Activated T-cell treated with anti-CD3 and anti-CD28 coated beads for 24 hours (primary cell): ENCODE measurements at regions not wholly inside any gene's neighbourhood (a gene's known extent, or its start where the extent isn't known, plus 50 kb on each side); places are given as distances from the start of the nearest gene placed in this dataset.
"Not testable (repeated sequence)": the region's sequence is repeated elsewhere in the genome, so short reads cannot be mapped to it uniquely, and the experiment has no call there.

Source experiments
- DNase-seq: peaks from one replicate; pipeline ENCODE4 v3.0.0-alpha.2; 2020; ENCODE audit warnings: low read depth

- no peak for DNase-seq
Observed at GRCh38 chr1:22332795-22333499, 118.7 kb upstream of the ZBTB40 start.

GRCh38 chr1:22333516-22334121 lies 118.0 kb upstream of the ZBTB40 start:
- no peak for DNase-seq

- no peak for DNase-seq
Observed at GRCh38 chr1:22334860-22335550, 116.6 kb upstream of the ZBTB40 start.

GRCh38 chr1:22336274-22336673 lies 115.4 kb upstream of the ZBTB40 start:
- DNase-seq = not testable (repeated sequence)

GRCh38 chr1:22336696-22337545 lies 114.7 kb upstream of the ZBTB40 start:
- DNase-seq = not testable (repeated sequence)

- DNase-seq = no peak
Observed at GRCh38 chr1:22338071-22338765, 113.4 kb upstream of the ZBTB40 start.

- DNase-seq = no peak
Observed at GRCh38 chr1:22339237-22339636, 112.4 kb upstream of the ZBTB40 start.

GRCh38 chr1:22340066-22340465 lies 111.6 kb upstream of the ZBTB40 start:
- DNase-seq = no peak

GRCh38 chr1:22340873-22341272 lies 110.8 kb upstream of the ZBTB40 start:
- no peak for DNase-seq

- DNase-seq = no peak
Observed at GRCh38 chr1:22341791-22342605, 109.7 kb upstream of the ZBTB40 start.

- DNase-seq = no peak
Observed at GRCh38 chr1:22342734-22343191, 108.9 kb upstream of the ZBTB40 start.

- DNase-seq = no peak
Observed at GRCh38 chr1:22343456-22344328, 108.0 kb upstream of the ZBTB40 start.

- DNase-seq = no peak
Observed at GRCh38 chr1:22344329-22344630, 107.4 kb upstream of the ZBTB40 start.

- DNase-seq = no peak
Observed at GRCh38 chr1:22344851-22345560, 106.6 kb upstream of the ZBTB40 start.

GRCh38 chr1:22347854-22348760 lies 103.5 kb upstream of the ZBTB40 start:
- DNase-seq = no peak

- DNase-seq = no peak
Observed at GRCh38 chr1:22349362-22350043, 102.1 kb upstream of the ZBTB40 start.

GRCh38 chr1:22350171-22350923 lies 101.3 kb upstream of the ZBTB40 start:
- no peak for DNase-seq
